ENCODE measurements at regions not wholly inside any gene's neighbourhood (a gene's known extent, or its start where the extent isn't known, plus 50 kb on each side); places are given as distances from the start of the nearest gene placed in this dataset.

DNA sequence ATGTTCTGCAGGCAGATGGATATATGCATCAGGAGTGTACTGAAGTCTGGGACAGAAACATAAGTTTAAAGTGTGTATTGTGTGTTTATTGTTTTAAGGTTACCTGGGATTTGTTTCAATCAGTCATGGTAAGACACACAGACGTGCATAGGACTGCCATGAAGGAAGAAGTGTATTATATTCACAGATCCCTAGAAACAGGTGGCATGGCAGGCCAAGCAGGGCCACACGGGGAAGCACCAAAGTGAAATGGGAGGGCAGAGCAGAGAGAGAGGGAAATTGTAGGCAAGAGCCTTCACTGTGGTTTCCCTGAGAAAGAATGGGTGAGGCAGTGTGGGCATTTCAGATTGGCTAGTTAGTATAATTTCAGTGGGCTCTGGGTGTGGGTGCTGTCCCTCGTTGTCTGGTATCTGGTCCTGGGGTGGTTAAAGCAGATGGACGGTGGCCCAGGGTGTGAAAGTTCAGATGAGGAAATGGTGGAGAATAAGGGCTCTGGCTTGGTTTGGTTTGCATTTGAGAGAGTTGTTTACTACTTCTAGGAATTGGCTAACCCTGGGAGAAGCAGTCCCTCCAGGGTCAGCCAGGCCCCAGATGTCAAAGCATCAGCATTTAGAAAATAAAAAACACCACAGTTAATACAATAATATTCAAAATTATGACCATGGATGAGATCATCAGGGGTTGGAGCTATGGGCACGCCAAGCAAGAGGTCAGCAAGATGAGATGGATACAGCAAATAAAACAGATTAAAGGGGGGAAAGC, 160.0 kb downstream of the LRRC30 start:
- intact Hi-C loops (cut with DNase I), result no loop called here
- H3K4me1 ChIP-seq (ENCODE audit: control insufficient read depth in 2 of 3, insufficient read depth in 2 of 3, low read depth in 1 of 3, low read length in 3 of 3), result no peaks in the 10 kb centered on the region
- H3K36me3 ChIP-seq (ENCODE audit: control insufficient read depth in 2 of 3, insufficient read depth in 3 of 3, low read length in 3 of 3), result no peaks in the 10 kb centered on the region
- H3K27me3 ChIP-seq (ENCODE audit: control insufficient read depth, insufficient read depth, low read length), result no peaks in the 10 kb centered on the region
- no peaks in the 10 kb centered on the region for H3K9me3 ChIP-seq (ENCODE audit: control insufficient read depth in 2 of 3, insufficient read depth in 1 of 3, low read length in 3 of 3)
- H3K9ac ChIP-seq (ENCODE audit: low read length in 3 of 3), result no peak overlapping the region
- no peak overlapping the region for H3K4me3 ChIP-seq (ENCODE audit: low read length in 3 of 3)
- DNase-seq, result no peak
- no peak overlapping the region for H3K27ac ChIP-seq (ENCODE audit: low read depth in 2 of 2, low read length in 2 of 2)
- no peak for TF ChIP-seq CTCF (IDR thresholded peaks at IDR 0.05; ENCODE audit: borderline replicate concordance, extremely low read depth, insufficient read depth)
- FAIRE-seq, result no peak

GRCh38 chr18:7393080-7393479, 162.2 kb downstream of the LRRC30 start:
- TF ChIP-seq CTCF (IDR thresholded peaks at IDR 0.05; ENCODE audit: borderline replicate concordance, extremely low read depth, insufficient read depth), result no peak
- intact Hi-C loops (cut with DNase I), result no loop called here
- no peak for DNase-seq
- no peaks in the 10 kb centered on the region for H3K4me1 ChIP-seq (ENCODE audit: control insufficient read depth in 2 of 3, insufficient read depth in 2 of 3, low read depth in 1 of 3, low read length in 3 of 3)
- no peak overlapping the region for H3K4me3 ChIP-seq (ENCODE audit: low read length in 3 of 3)
- no peaks in the 10 kb centered on the region for H3K36me3 ChIP-seq (ENCODE audit: control insufficient read depth in 2 of 3, insufficient read depth in 3 of 3, low read length in 3 of 3)
- no peak overlapping the region for H3K27ac ChIP-seq (ENCODE audit: low read depth in 2 of 2, low read length in 2 of 2)
- H3K27me3 ChIP-seq (ENCODE audit: control insufficient read depth, insufficient read depth, low read length), result no peaks in the 10 kb centered on the region
- H3K9ac ChIP-seq (ENCODE audit: low read length in 3 of 3), result no peak overlapping the region
- H3K9me3 ChIP-seq (ENCODE audit: control insufficient read depth in 2 of 3, insufficient read depth in 1 of 3, low read length in 3 of 3), result no peaks in the 10 kb centered on the region
- FAIRE-seq, result no peak

- Histone ChIP-seq H3K36me3 (ENCODE audit: control insufficient read depth in 2 of 3, insufficient read depth in 3 of 3, low read length in 3 of 3) (no peaks in the 10 kb centered on the region), H3K27me3 (ENCODE audit: control insufficient read depth, insufficient read depth, low read length) (no peaks in the 10 kb centered on the region), H3K9ac (ENCODE audit: low read length in 3 of 3) (no peak overlapping the region), H3K27ac (ENCODE audit: low read depth in 2 of 2, low read length in 2 of 2) (no peak overlapping the region), H3K4me3 (ENCODE audit: low read length in 3 of 3) (no peak overlapping the region), H3K9me3 (ENCODE audit: control insufficient read depth in 2 of 3, insufficient read depth in 1 of 3, low read length in 3 of 3) (no peaks in the 10 kb centered on the region), H3K4me1 (ENCODE audit: control insufficient read depth in 2 of 3, insufficient read depth in 2 of 3, low read depth in 1 of 3, low read length in 3 of 3) (no peaks in the 10 kb centered on the region)
- DNase-seq, result no peak
- intact Hi-C loops (cut with DNase I), result no loop called here
- no peak for TF ChIP-seq CTCF (IDR thresholded peaks at IDR 0.05; ENCODE audit: borderline replicate concordance, extremely low read depth, insufficient read depth)
- FAIRE-seq, result no peak
Observed at GRCh38 chr18:7394050-7394659, 163.3 kb downstream of the LRRC30 start.
